ENCODE measurements at regions not wholly inside any gene's neighbourhood (a gene's known extent, or its start where the extent isn't known, plus 50 kb on each side); places are given as distances from the start of the nearest gene placed in this dataset.
"Not testable (repeated sequence)": the region's sequence is repeated elsewhere in the genome, so short reads cannot be mapped to it uniquely, and the experiment has no call there.

- H3K4me1 ChIP-seq (replicated peaks); H3K36me3 ChIP-seq; H3K27me3 ChIP-seq (replicated peaks; ENCODE audit: insufficient read depth); H3K4me3 ChIP-seq; H3K9me3 ChIP-seq; DNase-seq (ENCODE audit: low spot score); intact Hi-C loops (cut with DNase I): not testable (repeated sequence)
- TF ChIP-seq POLR2AphosphoS5 (IDR thresholded peaks at IDR 0.05) = peak; percentile 64
- WGBS = 17% methylated on average over 3 of the region's 3 CpGs
- H3K27ac ChIP-seq = peak overlapping the region; percentile 33 to 34
Measured at GRCh38 chr14:103245624-103246031, 88.4 kb upstream of the EIF5 start.

- Histone ChIP-seq H3K4me1 (replicated peaks) (no peaks in the 10 kb centered on the region), H3K27ac (peak overlapping the region; percentile 33 to 34), H3K36me3 (no peaks in the 10 kb centered on the region), H3K9me3 (no peaks in the 10 kb centered on the region), H3K4me3 (no peak overlapping the region), H3K27me3 (replicated peaks; ENCODE audit: insufficient read depth) (no peaks in the 10 kb centered on the region)
- intact Hi-C loops (cut with DNase I) = no loop called here
- no peak for DNase-seq (ENCODE audit: low spot score)
- TF ChIP-seq POLR2A (IDR thresholded peaks at IDR 0.05) (no peak), POLR2AphosphoS5 (IDR thresholded peaks at IDR 0.05) (no peak), CTCF (IDR thresholded peaks at IDR 0.05) (no peak)
- WGBS = 17% methylated on average over 2 of the region's 2 CpGs
Measured at GRCh38 chr14:103246070-103246469, 88.0 kb upstream of the EIF5 start.

GRCh38 chr14:103247169-103247606, 86.8 kb upstream of the EIF5 start:
- intact Hi-C loops (cut with DNase I) = no loop called here
- DNase-seq (ENCODE audit: low spot score) = no peak
- H3K9me3 ChIP-seq = no peaks in the 10 kb centered on the region
- no peaks in the 10 kb centered on the region for H3K27me3 ChIP-seq (replicated peaks; ENCODE audit: insufficient read depth)
- TF ChIP-seq CTCF (IDR thresholded peaks at IDR 0.05) (no peak), POLR2A (IDR thresholded peaks at IDR 0.05) (no peak), POLR2AphosphoS5 (IDR thresholded peaks at IDR 0.05) (no peak)
- no peaks in the 10 kb centered on the region for H3K36me3 ChIP-seq
- no peak overlapping the region for H3K27ac ChIP-seq
- 83% methylated on average over 7 of the region's 7 CpGs for WGBS
- no peaks in the 10 kb centered on the region for H3K4me1 ChIP-seq (replicated peaks)
- no peak overlapping the region for H3K4me3 ChIP-seq

- WGBS = 93% methylated on average over 6 of the region's 6 CpGs
- intact Hi-C loops (cut with DNase I) = no loop called here
Measured at GRCh38 chr14:103250181-103250580, 83.9 kb upstream of the EIF5 start.

GRCh38 chr14:103250874-103251273, 83.2 kb upstream of the EIF5 start:
- Histone ChIP-seq H3K4me1 (replicated peaks) (peaks cover 3% of the 10 kb centered on the region), H3K36me3 (no peaks in the 10 kb centered on the region), H3K4me3 (no peak overlapping the region), H3K27me3 (replicated peaks; ENCODE audit: insufficient read depth) (no peaks in the 10 kb centered on the region), H3K27ac (no peak overlapping the region), H3K9me3 (no peaks in the 10 kb centered on the region)
- no peak for TF ChIP-seq POLR2AphosphoS5 (IDR thresholded peaks at IDR 0.05)
- TF ChIP-seq CTCF (IDR thresholded peaks at IDR 0.05) = no peak
- TF ChIP-seq POLR2A (IDR thresholded peaks at IDR 0.05) = no peak
- WGBS = 76% methylated on average over 3 of the region's 3 CpGs
- DNase-seq (ENCODE audit: low spot score) = no peak
- intact Hi-C loops (cut with DNase I) = no loop called here

More at GRCh38 chr14:103250181-103250580, 83.9 kb upstream of the EIF5 start:
- Histone ChIP-seq H3K27ac (no peak overlapping the region), H3K36me3 (no peaks in the 10 kb centered on the region), H3K4me1 (replicated peaks) (no peaks in the 10 kb centered on the region), H3K27me3 (replicated peaks; ENCODE audit: insufficient read depth) (no peaks in the 10 kb centered on the region), H3K4me3 (no peak overlapping the region), H3K9me3 (no peaks in the 10 kb centered on the region)
- no peak for DNase-seq (ENCODE audit: low spot score)
- TF ChIP-seq POLR2AphosphoS5 (IDR thresholded peaks at IDR 0.05) = no peak
- no peak for TF ChIP-seq CTCF (IDR thresholded peaks at IDR 0.05)
- no peak for TF ChIP-seq POLR2A (IDR thresholded peaks at IDR 0.05)
